ENCODE measurements at regions not wholly inside any gene's neighbourhood (a gene's known extent, or its start where the extent isn't known, plus 50 kb on each side); places are given as distances from the start of the nearest gene placed in this dataset.

- TF ChIP-seq EZH2 (IDR thresholded peaks at IDR 0.05; ENCODE audit: borderline replicate concordance, control insufficient read depth, low read depth, low read length) (no peak), RFX5 (IDR thresholded peaks at IDR 0.05; ENCODE audit: low read depth, low read length) (no peak), SREBF2 (IDR thresholded peaks at IDR 0.05; ENCODE audit: low read length) (no peak)
These were observed 50.2 kb upstream of the SIRPG start for GRCh38 chr20:1707588-1708449.

Measured in GM12878 (cell line).